ENCODE measurements at regions not wholly inside any gene's neighbourhood (a gene's known extent, or its start where the extent isn't known, plus 50 kb on each side); places are given as distances from the start of the nearest gene placed in this dataset.
"Not testable (repeated sequence)": the region's sequence is repeated elsewhere in the genome, so short reads cannot be mapped to it uniquely, and the experiment has no call there.

- DNase-seq (ENCODE audit: low read depth in 4 of 4, low spot score in 2 of 4): no peak
These were observed 218.8 kb downstream of the DAD1 start for GRCh38 chr14:22370084-22370847.

- no peak for DNase-seq (ENCODE audit: low read depth in 4 of 4, low spot score in 2 of 4)
These were observed 230.3 kb downstream of the DAD1 start for GRCh38 chr14:22358726-22359125.

GRCh38 chr14:22349281-22349680, 239.7 kb downstream of the DAD1 start:
- DNase-seq (ENCODE audit: low read depth in 4 of 4, low spot score in 2 of 4): not testable (repeated sequence)

- no peak for DNase-seq (ENCODE audit: low read depth in 4 of 4, low spot score in 2 of 4)
These were observed 244.4 kb downstream of the DAD1 start for GRCh38 chr14:22344673-22345072.

GRCh38 chr14:22344209-22344608, 244.8 kb downstream of the DAD1 start:
- DNase-seq (ENCODE audit: low read depth in 4 of 4, low spot score in 2 of 4): not testable (repeated sequence)

GRCh38 chr14:22341049-22341448, 248.0 kb downstream of the DAD1 start:
- DNase-seq (ENCODE audit: low read depth in 4 of 4, low spot score in 2 of 4): no peak

- peak in 1 of 4 donors; percentile 31 for DNase-seq (ENCODE audit: low read depth in 4 of 4, low spot score in 2 of 4)
These were observed 249.9 kb downstream of the DAD1 start for GRCh38 chr14:22338917-22339715.

GRCh38 chr14:22338381-22338780, 250.6 kb downstream of the DAD1 start:
- no peak for DNase-seq (ENCODE audit: low read depth in 4 of 4, low spot score in 2 of 4)

GRCh38 chr14:22337938-22338337, 251.1 kb downstream of the DAD1 start:
- no peak for DNase-seq (ENCODE audit: low read depth in 4 of 4, low spot score in 2 of 4)

- DNase-seq (ENCODE audit: low read depth in 4 of 4, low spot score in 2 of 4): no peak
These were observed 251.5 kb downstream of the DAD1 start for GRCh38 chr14:22337521-22337920.

- no peak for DNase-seq (ENCODE audit: low read depth in 4 of 4, low spot score in 2 of 4)
These were observed 253.0 kb downstream of the DAD1 start for GRCh38 chr14:22336031-22336430.

GRCh38 chr14:22334627-22335026, 254.4 kb downstream of the DAD1 start:
- no peak for DNase-seq (ENCODE audit: low read depth in 4 of 4, low spot score in 2 of 4)

- DNase-seq (ENCODE audit: low read depth in 4 of 4, low spot score in 2 of 4): no peak
These were observed 254.8 kb downstream of the DAD1 start for GRCh38 chr14:22334275-22334577.

- no peak for DNase-seq (ENCODE audit: low read depth in 4 of 4, low spot score in 2 of 4)
These were observed 255.4 kb downstream of the DAD1 start for GRCh38 chr14:22333422-22334274.

GRCh38 chr14:22332686-22333421, 256.2 kb downstream of the DAD1 start:
- DNase-seq (ENCODE audit: low read depth in 4 of 4, low spot score in 2 of 4): no peak

GRCh38 chr14:22329371-22329770, 259.7 kb downstream of the DAD1 start:
- no peak for DNase-seq (ENCODE audit: low read depth in 4 of 4, low spot score in 2 of 4)

- DNase-seq (ENCODE audit: low read depth in 4 of 4, low spot score in 2 of 4): no peak
These were observed 263.2 kb downstream of the DAD1 start for GRCh38 chr14:22325676-22326400.

- no peak for DNase-seq (ENCODE audit: low read depth in 4 of 4, low spot score in 2 of 4)
These were observed 268.7 kb downstream of the DAD1 start for GRCh38 chr14:22320362-22320750.

- DNase-seq (ENCODE audit: low read depth in 4 of 4, low spot score in 2 of 4): no peak
These were observed 269.3 kb downstream of the DAD1 start for GRCh38 chr14:22319526-22320361.

Measured in left renal cortex interstitium (tissue), 4 donors.